ENCODE measurements at regions not wholly inside any gene's neighbourhood (a gene's known extent, or its start where the extent isn't known, plus 50 kb on each side); places are given as distances from the start of the nearest gene placed in this dataset.
"Not testable (repeated sequence)": the region's sequence is repeated elsewhere in the genome, so short reads cannot be mapped to it uniquely, and the experiment has no call there.

GRCh38 chr14:48341069-48341468, 665.7 kb upstream of the MDGA2 start:
- DNase-seq, result no peak

GRCh38 chr14:48333221-48333920, 658.0 kb upstream of the MDGA2 start:
- DNase-seq, result no peak

GRCh38 chr14:48331421-48331820, 656.0 kb upstream of the MDGA2 start:
- no peak for DNase-seq

GRCh38 chr14:48325486-48325885, 650.1 kb upstream of the MDGA2 start:
- DNase-seq, result no peak

GRCh38 chr14:48323665-48324064, 648.3 kb upstream of the MDGA2 start:
- DNase-seq, result no peak

GRCh38 chr14:48319823-48320222, 644.4 kb upstream of the MDGA2 start:
- no peak for DNase-seq

- no peak for DNase-seq
Observed at GRCh38 chr14:48304729-48305128, 629.3 kb upstream of the MDGA2 start.

GRCh38 chr14:48289701-48290100, 614.3 kb upstream of the MDGA2 start:
- DNase-seq, result no peak

GRCh38 chr14:48285217-48285616, 609.8 kb upstream of the MDGA2 start:
- not testable (repeated sequence) for DNase-seq

- no peak for DNase-seq
Observed at GRCh38 chr14:48275301-48275700, 599.9 kb upstream of the MDGA2 start.

GRCh38 chr14:48274826-48275225, 599.4 kb upstream of the MDGA2 start:
- no peak for DNase-seq

- DNase-seq, result not testable (repeated sequence)
Observed at GRCh38 chr14:48267926-48268325, 592.5 kb upstream of the MDGA2 start.

GRCh38 chr14:48266201-48266600, 590.8 kb upstream of the MDGA2 start:
- DNase-seq, result not testable (repeated sequence)

GRCh38 chr14:48261436-48261835, 586.0 kb upstream of the MDGA2 start:
- no peak for DNase-seq

- DNase-seq, result not testable (repeated sequence)
Observed at GRCh38 chr14:48260394-48261295, 585.2 kb upstream of the MDGA2 start.

GRCh38 chr14:48259876-48260275, 584.5 kb upstream of the MDGA2 start:
- not testable (repeated sequence) for DNase-seq

GRCh38 chr14:48259232-48259631, 583.8 kb upstream of the MDGA2 start:
- not testable (repeated sequence) for DNase-seq

GRCh38 chr14:48258703-48259102, 583.3 kb upstream of the MDGA2 start:
- not testable (repeated sequence) for DNase-seq

- DNase-seq, result no peak
Observed at GRCh38 chr14:48253020-48253419, 577.6 kb upstream of the MDGA2 start.

- no peak for DNase-seq
Observed at GRCh38 chr14:48251290-48251689, 575.9 kb upstream of the MDGA2 start.

- no peak for DNase-seq
Observed at GRCh38 chr14:48250575-48250974, 575.2 kb upstream of the MDGA2 start.

GRCh38 chr14:48247977-48248376, 572.6 kb upstream of the MDGA2 start:
- DNase-seq, result no peak

GRCh38 chr14:48243900-48244299, 568.5 kb upstream of the MDGA2 start:
- DNase-seq, result no peak

GRCh38 chr14:48229091-48229490, 553.7 kb upstream of the MDGA2 start:
- no peak for DNase-seq

Measured in NCI-H2171 (cell line).